ENCODE measurements at regions not wholly inside any gene's neighbourhood (a gene's known extent, or its start where the extent isn't known, plus 50 kb on each side); places are given as distances from the start of the nearest gene placed in this dataset.
A peak's percentile ranks its signal among the peaks of the same experiment; 100 is the strongest.

DNA sequence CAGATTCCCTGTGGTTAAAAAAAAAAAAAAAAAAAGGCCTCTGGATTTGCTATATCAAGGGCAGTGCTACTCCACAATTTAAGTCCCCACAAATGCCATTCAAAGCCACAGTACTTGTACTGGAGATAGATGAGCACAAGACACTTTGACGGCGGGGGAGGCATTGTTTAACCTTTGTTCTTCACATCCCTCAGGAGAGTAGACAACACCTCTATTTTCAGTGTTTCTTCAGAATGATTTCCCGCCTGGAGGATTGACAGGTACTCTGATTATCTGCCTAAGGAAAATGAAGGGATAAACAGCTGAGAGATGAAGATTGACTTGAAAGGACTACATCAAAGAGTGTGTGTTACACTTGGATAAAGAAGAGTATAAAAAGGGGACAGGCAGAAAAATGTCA, 58.7 kb downstream of the OTOL1 start:
- FAIRE-seq, result no peak
- no peak for DNase-seq (ENCODE audit: low spot score)

DNA sequence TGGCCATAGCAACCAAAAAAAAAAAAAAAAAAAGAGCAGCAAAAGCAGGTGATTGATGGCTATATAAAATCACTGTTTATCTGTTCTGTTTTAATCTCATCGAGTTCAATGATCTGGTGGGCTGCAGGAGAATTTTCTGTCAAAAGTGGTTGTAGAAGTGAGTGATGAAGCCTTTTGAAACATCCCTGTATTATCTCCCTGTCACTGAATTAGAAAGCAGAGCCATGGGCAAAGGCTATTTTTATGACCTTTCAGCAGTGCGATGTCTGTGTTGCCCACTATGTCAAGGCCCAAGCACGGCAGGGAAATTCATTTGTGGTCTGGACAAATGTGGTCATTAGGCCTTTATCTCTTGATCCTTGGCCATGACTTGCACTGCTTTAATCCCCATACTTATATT, 59.9 kb downstream of the OTOL1 start:
- DNase-seq (ENCODE audit: low spot score), result no peak
- FAIRE-seq, result no peak

DNA sequence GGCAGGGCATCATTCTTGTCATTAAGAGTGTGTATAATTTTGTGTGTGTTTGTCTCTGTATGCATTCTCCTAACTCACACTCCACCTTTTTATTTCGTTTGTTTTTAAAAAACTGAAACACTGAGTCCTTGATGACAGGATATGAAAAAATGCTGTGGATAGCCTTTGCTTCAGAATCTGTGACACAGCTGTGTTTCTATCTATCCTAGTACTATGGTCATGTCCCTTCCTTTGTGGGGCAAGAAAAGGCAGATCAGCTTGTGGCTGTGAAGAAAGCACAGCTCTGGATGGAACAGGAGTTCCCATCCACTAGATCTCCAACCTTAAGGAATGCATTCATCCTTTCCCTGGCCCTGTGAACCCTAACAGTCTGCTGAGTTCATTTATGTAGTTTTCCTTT, 60.3 kb downstream of the OTOL1 start:
- no peak for FAIRE-seq
- no peak for DNase-seq (ENCODE audit: low spot score)

DNA sequence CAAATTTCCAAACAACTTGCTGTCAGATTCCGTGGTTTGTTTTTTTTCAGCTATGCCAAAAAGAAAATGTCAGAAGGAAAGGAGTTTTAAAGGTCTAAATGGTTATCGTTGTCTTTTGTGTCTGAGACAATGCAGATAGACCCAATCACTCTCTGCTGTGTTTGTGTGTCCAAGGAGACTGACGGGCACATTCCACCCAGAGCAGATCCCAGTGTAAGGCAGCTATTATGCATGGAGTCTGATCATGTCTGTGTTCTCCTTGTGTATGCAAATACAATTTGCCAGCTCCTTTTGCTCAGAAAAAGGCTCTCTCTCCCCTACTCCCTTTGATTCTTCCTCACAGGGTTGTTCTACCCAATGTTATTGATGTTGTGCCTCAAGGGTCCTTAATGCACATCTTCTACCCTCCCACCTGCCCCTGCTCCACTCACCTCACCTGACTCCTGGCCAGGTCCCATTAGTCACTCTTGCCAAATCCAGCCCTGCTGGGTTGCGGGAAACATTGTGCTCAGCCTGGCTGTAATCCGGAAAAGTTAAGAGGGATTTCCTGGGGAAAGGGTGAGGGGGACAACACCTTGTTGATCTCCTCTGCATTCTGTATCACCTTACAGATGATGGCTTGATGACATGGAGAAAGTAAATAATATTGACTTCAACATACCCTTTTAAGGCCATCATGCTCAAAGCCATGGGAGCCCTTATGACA, 61.0 kb downstream of the OTOL1 start:
- no peak for DNase-seq (ENCODE audit: low spot score)
- no peak for FAIRE-seq

DNA sequence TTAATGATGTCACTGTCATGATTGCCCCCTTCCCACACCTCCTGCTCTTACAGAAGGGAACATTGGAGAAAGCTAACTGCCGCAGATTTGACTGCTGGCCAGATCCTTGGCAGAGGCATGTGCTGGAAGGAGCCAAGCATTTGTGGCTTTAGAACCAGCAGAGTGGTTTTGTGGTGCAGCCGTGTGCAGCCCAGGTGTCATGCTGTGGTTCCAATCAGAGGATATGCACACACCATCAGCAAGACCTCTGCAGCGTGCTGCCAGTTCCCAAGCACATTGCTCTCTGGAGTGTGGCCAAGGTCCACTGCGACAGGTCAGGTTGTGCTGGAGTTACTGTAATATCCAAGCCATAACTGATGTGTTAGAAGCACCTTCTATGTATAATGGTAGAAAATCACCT, 61.6 kb downstream of the OTOL1 start:
- no peak for FAIRE-seq

GRCh38 chr3:161559177-161559998, 62.8 kb downstream of the OTOL1 start:
- DNase-seq (ENCODE audit: low spot score), result peak; percentile 13
- no peak for FAIRE-seq

More for the DNA sequence above, 61.6 kb downstream of the OTOL1 start:
- DNase-seq (ENCODE audit: low spot score), result peak; percentile 16

- DNase-seq (ENCODE audit: low spot score) (peak; percentile 26), FAIRE-seq (no peak)
These were observed 63.5 kb downstream of the OTOL1 start for GRCh38 chr3:161560008-161560637.

GRCh38 chr3:161567577-161568361, 71.2 kb downstream of the OTOL1 start:
- FAIRE-seq, result no peak
- no peak for DNase-seq (ENCODE audit: low spot score)

GRCh38 chr3:161568671-161569070, 72.1 kb downstream of the OTOL1 start:
- no peak for FAIRE-seq
- DNase-seq (ENCODE audit: low spot score), result no peak

DNA sequence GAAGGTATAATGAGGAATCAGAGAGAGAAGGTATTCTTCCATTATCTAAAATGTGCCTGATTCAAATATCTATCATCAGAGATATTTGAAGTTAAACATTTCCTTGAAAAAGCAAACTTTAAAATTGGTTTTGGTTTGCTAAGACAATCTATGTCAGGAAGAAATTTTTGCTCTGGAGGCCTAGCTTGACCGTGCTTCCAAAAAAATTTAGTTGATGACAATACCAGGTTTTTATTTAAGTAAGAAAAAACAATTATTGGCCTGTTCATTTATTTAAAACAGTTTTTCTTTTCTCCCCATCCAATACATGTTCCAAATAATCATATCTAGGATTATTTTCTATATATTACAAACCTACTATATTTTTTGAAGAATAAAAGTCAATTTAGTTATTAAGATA, 75.3 kb downstream of the OTOL1 start:
- FAIRE-seq, result no peak
- no peak for DNase-seq (ENCODE audit: low spot score)

- FAIRE-seq, result no peak
- DNase-seq (ENCODE audit: low spot score), result no peak
These were observed 76.5 kb downstream of the OTOL1 start for GRCh38 chr3:161573136-161573535.

DNA sequence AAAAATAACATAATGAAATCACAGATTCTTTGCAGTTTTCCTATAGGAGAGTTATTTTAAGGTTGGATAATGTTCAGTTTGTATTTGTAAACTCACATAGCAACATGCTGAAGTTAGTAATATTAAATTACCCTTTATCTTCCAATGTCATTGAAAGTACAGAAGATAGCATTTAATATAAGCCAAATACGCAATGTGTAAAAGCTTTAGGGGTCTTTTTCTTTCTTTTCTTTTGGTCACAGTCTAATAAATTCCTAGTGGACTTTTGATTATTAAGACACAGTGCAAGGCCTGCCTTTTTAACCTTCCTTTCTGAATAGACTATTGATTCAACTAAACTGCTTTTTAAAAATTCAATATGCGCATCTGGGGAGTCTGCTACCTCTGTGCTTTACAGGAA, 79.3 kb downstream of the OTOL1 start:
- FAIRE-seq, result no peak

GRCh38 chr3:161576311-161576710, 79.7 kb downstream of the OTOL1 start:
- FAIRE-seq (no peak), DNase-seq (ENCODE audit: low spot score) (no peak)

More for the DNA sequence above, 79.3 kb downstream of the OTOL1 start:
- DNase-seq (ENCODE audit: low spot score), result no peak

DNA sequence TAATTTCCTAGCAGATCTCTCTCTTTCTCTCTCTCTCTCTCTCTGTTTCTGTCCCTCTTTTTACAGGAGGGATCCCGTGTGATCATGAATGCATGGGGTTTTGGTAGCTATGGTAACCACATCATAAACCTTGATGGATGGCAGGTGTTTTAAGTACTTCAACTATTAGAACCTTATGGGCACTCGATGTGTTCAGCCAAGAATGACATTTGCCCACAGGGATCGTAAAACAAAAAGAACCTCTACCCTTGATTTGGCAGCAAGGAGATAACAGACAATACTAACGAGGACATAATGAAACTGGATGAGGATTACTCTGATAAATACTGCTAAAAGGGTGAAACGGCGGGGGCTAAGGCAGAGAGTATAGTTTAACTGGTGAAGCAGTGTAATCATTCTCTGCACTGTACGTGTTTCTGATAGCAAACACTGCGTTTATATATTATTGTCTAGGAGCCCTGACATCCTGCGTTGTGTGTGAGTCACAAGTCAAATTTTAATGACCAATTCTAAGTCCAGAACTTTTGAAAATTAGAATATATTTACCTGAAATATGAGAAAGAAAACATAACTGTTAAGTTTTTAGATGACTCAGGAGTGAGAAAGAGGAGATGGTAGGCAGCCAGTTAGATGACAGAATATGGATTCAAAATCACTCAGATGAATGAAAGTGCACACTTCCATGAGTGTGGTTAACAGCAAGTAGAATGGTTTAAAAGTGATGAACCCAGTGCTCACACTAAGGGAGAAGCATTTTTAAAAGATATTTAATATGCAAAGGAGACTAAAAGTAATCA, 80.3 kb downstream of the OTOL1 start:
- FAIRE-seq (no peak), DNase-seq (ENCODE audit: low spot score) (no peak)

DNA sequence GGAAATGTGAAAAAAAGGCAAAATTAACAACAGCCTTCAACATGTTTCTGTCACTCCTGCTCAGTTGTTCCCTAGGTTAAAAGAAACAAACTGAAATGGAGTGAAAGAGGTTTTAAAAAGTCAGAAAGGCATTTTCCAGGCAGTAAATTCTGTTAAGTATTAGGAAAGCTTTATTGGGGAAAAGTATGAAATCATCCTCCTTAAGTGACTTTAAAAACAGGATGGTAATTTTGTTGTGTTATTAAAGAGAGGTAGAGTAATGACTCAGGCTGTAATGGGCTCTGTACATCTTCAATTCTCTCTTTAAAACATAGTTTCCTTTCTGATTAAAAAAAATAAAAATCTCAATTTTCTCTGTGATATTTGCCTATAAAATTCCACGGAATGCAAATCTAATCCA, 81.1 kb downstream of the OTOL1 start:
- no peak for DNase-seq (ENCODE audit: low spot score)
- FAIRE-seq, result no peak

DNA sequence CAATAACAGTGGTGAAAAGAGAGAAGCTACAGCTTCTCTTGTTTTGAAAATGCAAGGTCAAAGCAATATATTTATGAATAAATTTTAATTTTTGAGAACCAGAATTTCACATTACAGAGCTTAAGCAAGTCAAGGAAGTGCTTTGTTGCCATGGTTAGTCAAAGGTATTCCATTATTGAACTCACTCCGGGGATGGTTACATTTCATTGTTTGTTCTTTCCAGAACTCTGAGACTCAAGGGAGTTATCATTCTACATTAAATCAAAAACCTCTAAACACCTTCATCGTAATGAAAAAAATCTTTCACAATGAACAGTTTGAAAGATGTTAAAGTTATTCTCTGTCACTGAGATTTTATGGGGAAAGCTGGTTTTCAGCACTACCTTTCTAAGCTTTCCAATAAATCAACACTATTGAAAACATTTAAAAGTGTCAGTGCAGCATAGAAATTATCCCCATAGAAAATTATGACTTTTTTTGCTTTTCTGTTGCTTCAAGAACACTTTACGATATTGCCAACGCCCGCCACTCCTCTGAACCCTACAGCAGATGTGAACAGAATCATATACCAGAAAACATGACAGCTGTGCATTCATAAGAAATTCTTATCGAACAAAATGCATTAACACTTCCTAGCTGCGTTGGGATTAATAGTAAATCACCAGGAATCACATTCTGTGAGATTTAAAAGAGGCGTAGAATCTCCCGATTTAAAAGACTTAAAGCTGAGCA, 83.0 kb downstream of the OTOL1 start:
- DNase-seq (ENCODE audit: low spot score) (no peak), FAIRE-seq (no peak)

DNA sequence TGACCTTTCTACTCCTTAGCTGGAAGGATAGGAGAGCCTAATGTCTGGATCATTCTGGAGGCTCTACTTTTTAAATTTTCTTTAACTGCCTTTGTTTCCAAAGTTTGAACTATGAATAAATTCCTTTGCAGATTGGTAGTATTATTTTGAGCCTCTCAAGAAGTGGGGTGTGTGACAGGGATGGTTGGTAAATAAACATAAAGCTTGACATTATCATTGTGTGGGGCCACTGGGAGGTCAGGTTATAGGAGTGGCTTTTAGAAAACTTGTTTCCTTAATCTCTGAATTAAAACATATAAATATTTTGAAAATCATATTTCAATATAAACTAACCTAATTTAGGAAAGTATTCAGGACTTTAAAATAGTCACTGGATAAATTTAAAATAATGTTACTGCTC, 89.3 kb downstream of the OTOL1 start:
- DNase-seq (ENCODE audit: low spot score) (no peak), FAIRE-seq (no peak)

GRCh38 chr3:161586556-161587235, 90.1 kb downstream of the OTOL1 start:
- FAIRE-seq, result no peak
- no peak for DNase-seq (ENCODE audit: low spot score)

- no peak for FAIRE-seq
- DNase-seq (ENCODE audit: low spot score), result no peak
These were observed 102.0 kb downstream of the OTOL1 start for GRCh38 chr3:161598639-161599038.

GRCh38 chr3:161599697-161600096, 103.1 kb downstream of the OTOL1 start:
- DNase-seq (ENCODE audit: low spot score), result no peak
- no peak for FAIRE-seq

Data from urothelium cell line (cell line).